K562 (cell line): ENCODE measurements at regions not wholly inside any gene's neighbourhood (a gene's known extent, or its start where the extent isn't known, plus 50 kb on each side); places are given as distances from the start of the nearest gene placed in this dataset.

Source experiments
- ATAC-seq: fragments of 200-7000 bp; cut with Tn5 transposase; 3 replicates; pipeline ENCODE4 v1.9.1; 2020; ENCODE audit warnings: moderate library complexity
- BruUV-seq: library from RNA; stranded (reverse); fragments of 400-500 nt; replicated peaks from 2 replicates; lab custom pipeline; 2021; lab: Mats Ljungman, UMichigan
- CTCF ChIA-PET: fragments of 300-600 bp; formaldehyde crosslinking; extraction: SDS; loops from one replicate; lab custom pipeline; 2021; ENCODE audit warnings: low intra/inter-chr PET ratio; lab: Yijun Ruan, JAX
- POLR2A ChIA-PET: fragments of 300-600, 350-650 bp; sonication (Branson Sonifier 250); formaldehyde crosslinking; extraction: SDS; loops from one replicate; lab custom pipeline; 2021; ENCODE audit warnings: antibody characterized with exemption, inconsistent platforms; lab: Yijun Ruan, JAX
- DNase-seq, 4 experiments: peaks; one replicate each; pipeline versions ENCODE4 v3.0.0 to v3.0.0-alpha.2; 2011 to 2018; ENCODE audit warnings: low spot score in 3 of 4, mixed read lengths in 3 of 4; ENCODE audit errors: extremely low read depth in 1 of 4
- FAIRE-seq: peaks from 2 replicates; lab custom pipeline; 2011; peaks lifted over from hg19 to GRCh38; lab: Jason Lieb, UNC
- H2AFZ ChIP-seq: 2 replicates; pipeline ENCODE4 v1.6.0; 2011; ENCODE audit warnings: low read depth, low read length, control low read depth, inconsistent platforms
- H3K27ac ChIP-seq: fragments of 200-600 bp; 3 replicates; pipeline ENCODE4 v1.8.0; 2011; ENCODE audit warnings: low read depth, mild to moderate bottlenecking, control low read depth, inconsistent platforms, low read length, moderate library complexity, mixed read lengths; ENCODE audit errors: extremely low read depth
- H3K27me3 ChIP-seq, 2 experiments: fragments of 300-600 bp in 1 of 2; 2 replicates in 1 of 2; 3 replicates in 1 of 2; pipeline versions ENCODE4 v1.6.0 to v1.8.0; 2011; ENCODE audit warnings: inconsistent platforms in 2 of 2, low read length in 2 of 2, mild to moderate bottlenecking in 1 of 2, mixed read lengths in 1 of 2, moderate library complexity in 1 of 2; ENCODE audit not compliant: control insufficient read depth in 2 of 2, insufficient read depth in 2 of 2
- H3K36me3 ChIP-seq: fragments of 300-600 bp; 3 replicates; pipeline ENCODE4 v1.8.0; 2011; ENCODE audit warnings: mild to moderate bottlenecking, low read length, inconsistent platforms; ENCODE audit not compliant: control insufficient read depth, insufficient read depth
- H3K4me1 ChIP-seq, 2 experiments: fragments of 200-600 bp in 1 of 2; replicated peaks in 1 of 2; 2 replicates in 1 of 2; 3 replicates in 1 of 2; pipeline versions ENCODE4 v1.5.1 to v1.8.0; 2011; ENCODE audit warnings: inconsistent platforms in 2 of 2, low read length in 2 of 2, mild to moderate bottlenecking in 1 of 2, mixed read lengths in 1 of 2, moderate library complexity in 1 of 2; ENCODE audit not compliant: control insufficient read depth in 2 of 2, insufficient read depth in 2 of 2
- H3K4me2 ChIP-seq: 2 replicates; pipeline ENCODE4 v1.6.1; 2011; ENCODE audit warnings: low read length, control low read depth, inconsistent platforms, mixed read lengths; ENCODE audit not compliant: insufficient read depth
- H3K4me3 ChIP-seq: fragments of 200-600 bp; sonication (generic), shearing (Covaris generic); 2 replicates; pipeline ENCODE4 v1.5.1; 2016; ENCODE audit warnings: control low read depth, inconsistent platforms
- H3K79me2 ChIP-seq: fragments of 200-600 bp; 3 replicates; pipeline ENCODE4 v1.8.0; 2011; ENCODE audit warnings: low read length, inconsistent platforms; ENCODE audit not compliant: control insufficient read depth, insufficient read depth
- H3K9ac ChIP-seq, 2 experiments: 2 replicates each; pipeline versions ENCODE4 v1.6.0 to v1.6.1; 2011; ENCODE audit warnings: low read depth in 2 of 2, low read length in 2 of 2, control low read depth in 1 of 2, inconsistent platforms in 1 of 2, mild to moderate bottlenecking in 1 of 2, mixed read lengths in 1 of 2; ENCODE audit not compliant: insufficient read depth in 1 of 2
- H3K9me1 ChIP-seq: one replicate; pipeline ENCODE4 v1.6.0; 2011; ENCODE audit warnings: inconsistent platforms, mild to moderate bottlenecking, low read length, moderate library complexity; ENCODE audit not compliant: control insufficient read depth, insufficient read depth
- H3K9me3 ChIP-seq: replicated peaks from 2 replicates; pipeline ENCODE4 v1.5.1; 2011; ENCODE audit warnings: low read depth, low read length, inconsistent platforms; ENCODE audit not compliant: control insufficient read depth, insufficient read depth
- H4K20me1 ChIP-seq: replicated peaks from 2 replicates; pipeline ENCODE4 v1.6.1; 2011; ENCODE audit warnings: low read length, inconsistent platforms, mixed read lengths; ENCODE audit not compliant: control insufficient read depth, insufficient read depth
- BRD9 ChIP-seq: fragments of 450-650 bp; IDR thresholded peaks from 2 replicates; pipeline ENCODE4 v1.6.1; 2018; ENCODE audit warnings: low read depth; ENCODE audit not compliant: partially characterized antibody
- CXXC5 ChIP-seq: fragments of 250-450 bp; sonication (Bioruptor Pico); IDR thresholded peaks from 2 replicates; pipeline ENCODE4 v1.8.0; 2022; ENCODE audit warnings: inconsistent platforms, mild to moderate bottlenecking, moderate library complexity
- GATAD2A ChIP-seq: fragments of 450-650 bp; IDR thresholded peaks from 2 replicates; pipeline ENCODE4 v1.6.1; 2017
- HMG20B ChIP-seq: fragments of 250-450 bp; sonication (Bioruptor Pico); IDR thresholded peaks from 2 replicates; pipeline ENCODE4 v1.5.0; 2021; ENCODE audit warnings: mild to moderate bottlenecking
- MYNN ChIP-seq, 2 experiments: sonication (generic); formaldehyde crosslinking in 1 of 2; IDR thresholded peaks; 2 replicates each; pipeline versions ENCODE4 v1.5.0 to v1.6.1; 2016 to 2020; ENCODE audit warnings: antibody characterized with exemption in 1 of 2, missing genetic modification reagents in 1 of 2
- NR2C1 ChIP-seq, 2 experiments: fragments of 450-650 bp; IDR thresholded peaks; 2 replicates each; pipeline ENCODE4 v1.6.1; 2017; ENCODE audit warnings: mild to moderate bottlenecking in 2 of 2, antibody characterized with exemption in 1 of 2, inconsistent platforms in 1 of 2, missing compliant biosample characterization in 1 of 2, missing genetic modification characterization in 1 of 2
- POLR3G ChIP-seq: IDR thresholded peaks from 2 replicates; pipeline ENCODE4 v1.6.1; 2011; ENCODE audit not compliant: insufficient read length, insufficient replicate concordance; ENCODE audit errors: extremely low read depth
- PPARD ChIP-seq: fragments of 250-450 bp; sonication (Bioruptor Pico); IDR thresholded peaks from 2 replicates; pipeline ENCODE4 v1.8.0; 2022; ENCODE audit warnings: inconsistent platforms, mild to moderate bottlenecking, moderate library complexity
- RBM39 ChIP-seq: fragments of 200-400 bp; formaldehyde crosslinking; optimal IDR thresholded peaks from 2 replicates; pipeline ENCODE3; 2018; ENCODE audit warnings: low read depth, low read length
- SETDB1 ChIP-seq: IDR thresholded peaks from one replicate; pipeline ENCODE4 v1.6.1; 2012; ENCODE audit warnings: low read length, control low read depth, inconsistent platforms
- STAT5A ChIP-seq: IDR thresholded peaks from 2 replicates; pipeline ENCODE4 v1.6.1; 2012; ENCODE audit warnings: low read length, inconsistent platforms, borderline replicate concordance
- ZNF24 ChIP-seq: fragments of 450-650 bp; IDR thresholded peaks from 2 replicates; pipeline ENCODE4 v1.6.1; 2016
- ZNF3 ChIP-seq: fragments of 250-450 bp; sonication (Bioruptor Pico); IDR thresholded peaks from 2 replicates; pipeline ENCODE4 v1.5.0; 2021; ENCODE audit warnings: mild to moderate bottlenecking, moderate library complexity
- ZNF830 ChIP-seq: fragments of 250-450 bp; sonication (Bioruptor Pico); IDR thresholded peaks from 2 replicates; pipeline ENCODE4 v1.5.0; 2021; ENCODE audit warnings: mild to moderate bottlenecking
- in situ Hi-C: fragments of 300-500 bp; cut with MboI; formaldehyde crosslinking; loops from 4 replicates; pipeline ENCODE4 v1.15.0; 2018; ENCODE audit warnings: inconsistent platforms, mixed read lengths
- intact Hi-C: fragments of 100-400 bp; cut with micrococcal nuclease; formaldehyde crosslinking; loops from 2 replicates; pipeline ENCODE4 v1.14.2; 2022
- TF ChIP-seq, protein P1 (sequence below): IDR thresholded peaks from 2 replicates; pipeline ENCODE4 v1.6.1; 2016; ENCODE audit warnings: missing genetic modification characterization, missing compliant biosample characterization
- TF ChIP-seq, protein P2 (sequence below): sonication (generic); formaldehyde crosslinking; IDR thresholded peaks from 2 replicates; pipeline ENCODE4 v1.8.0; 2022; ENCODE audit warnings: mild to moderate bottlenecking, missing genetic modification reagents, borderline replicate concordance
- TF ChIP-seq, protein P3 (sequence below): fragments of 150-350 bp; conservative IDR thresholded peaks from 2 replicates; pipeline ENCODE4 v1.6.1; 2014; ENCODE audit warnings: low read length

DNA sequence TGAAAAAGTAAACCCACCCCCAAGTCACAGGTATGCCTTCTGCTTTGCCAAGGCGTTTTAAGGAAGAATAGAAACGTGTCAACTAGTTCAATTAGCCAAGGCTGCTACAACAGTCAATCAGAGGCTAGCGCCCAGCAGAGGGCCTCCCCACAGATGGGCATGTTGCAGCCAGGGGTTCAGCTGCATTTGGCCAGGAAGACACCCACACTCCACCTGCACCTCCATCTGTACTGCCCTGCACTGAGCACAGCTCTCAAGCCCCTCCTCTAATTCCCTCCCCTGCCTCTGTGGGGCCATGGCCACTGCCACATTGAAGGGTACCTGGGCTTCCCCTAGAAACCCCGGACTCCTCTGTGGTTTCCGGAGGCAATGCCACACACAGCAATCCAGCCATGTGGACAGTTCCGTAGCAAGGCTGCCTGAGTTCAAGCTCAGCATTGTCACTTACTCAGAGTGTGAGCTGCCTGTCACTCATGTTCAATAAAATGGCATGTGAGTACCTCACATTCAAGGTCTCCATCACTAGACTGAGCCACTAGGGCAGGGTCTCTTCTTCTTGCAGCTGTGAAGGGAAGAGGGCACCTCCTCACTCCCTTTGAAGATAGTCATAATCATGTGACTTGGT is 248.4 kb downstream of the IRX2 start (continued):
- TF ChIP-seq, protein P1, sequence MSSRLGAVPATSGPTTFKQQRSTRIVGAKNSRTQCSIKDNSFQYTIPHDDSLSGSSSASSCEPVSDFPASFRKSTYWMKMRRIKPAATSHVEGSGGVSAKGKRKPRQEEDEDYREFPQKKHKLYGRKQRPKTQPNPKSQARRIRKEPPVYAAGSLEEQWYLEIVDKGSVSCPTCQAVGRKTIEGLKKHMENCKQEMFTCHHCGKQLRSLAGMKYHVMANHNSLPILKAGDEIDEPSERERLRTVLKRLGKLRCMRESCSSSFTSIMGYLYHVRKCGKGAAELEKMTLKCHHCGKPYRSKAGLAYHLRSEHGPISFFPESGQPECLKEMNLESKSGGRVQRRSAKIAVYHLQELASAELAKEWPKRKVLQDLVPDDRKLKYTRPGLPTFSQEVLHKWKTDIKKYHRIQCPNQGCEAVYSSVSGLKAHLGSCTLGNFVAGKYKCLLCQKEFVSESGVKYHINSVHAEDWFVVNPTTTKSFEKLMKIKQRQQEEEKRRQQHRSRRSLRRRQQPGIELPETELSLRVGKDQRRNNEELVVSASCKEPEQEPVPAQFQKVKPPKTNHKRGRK: no peak
- TF ChIP-seq CXXC5 (no peak), SETDB1 (no peak), ZNF24 (no peak), GATAD2A (no peak), STAT5A (no peak)
- TF ChIP-seq, protein P2, sequence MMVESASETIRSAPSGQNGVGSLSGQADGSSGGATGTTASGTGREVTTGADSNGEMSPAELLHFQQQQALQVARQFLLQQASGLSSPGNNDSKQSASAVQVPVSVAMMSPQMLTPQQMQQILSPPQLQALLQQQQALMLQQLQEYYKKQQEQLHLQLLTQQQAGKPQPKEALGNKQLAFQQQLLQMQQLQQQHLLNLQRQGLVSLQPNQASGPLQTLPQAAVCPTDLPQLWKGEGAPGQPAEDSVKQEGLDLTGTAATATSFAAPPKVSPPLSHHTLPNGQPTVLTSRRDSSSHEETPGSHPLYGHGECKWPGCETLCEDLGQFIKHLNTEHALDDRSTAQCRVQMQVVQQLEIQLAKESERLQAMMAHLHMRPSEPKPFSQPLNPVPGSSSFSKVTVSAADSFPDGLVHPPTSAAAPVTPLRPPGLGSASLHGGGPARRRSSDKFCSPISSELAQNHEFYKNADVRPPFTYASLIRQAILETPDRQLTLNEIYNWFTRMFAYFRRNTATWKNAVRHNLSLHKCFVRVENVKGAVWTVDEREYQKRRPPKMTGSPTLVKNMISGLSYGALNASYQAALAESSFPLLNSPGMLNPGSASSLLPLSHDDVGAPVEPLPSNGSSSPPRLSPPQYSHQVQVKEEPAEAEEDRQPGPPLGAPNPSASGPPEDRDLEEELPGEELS (CRISPR knock-in tag): no peak
- TF ChIP-seq, all 486 proteins: peak for 0

DNA sequence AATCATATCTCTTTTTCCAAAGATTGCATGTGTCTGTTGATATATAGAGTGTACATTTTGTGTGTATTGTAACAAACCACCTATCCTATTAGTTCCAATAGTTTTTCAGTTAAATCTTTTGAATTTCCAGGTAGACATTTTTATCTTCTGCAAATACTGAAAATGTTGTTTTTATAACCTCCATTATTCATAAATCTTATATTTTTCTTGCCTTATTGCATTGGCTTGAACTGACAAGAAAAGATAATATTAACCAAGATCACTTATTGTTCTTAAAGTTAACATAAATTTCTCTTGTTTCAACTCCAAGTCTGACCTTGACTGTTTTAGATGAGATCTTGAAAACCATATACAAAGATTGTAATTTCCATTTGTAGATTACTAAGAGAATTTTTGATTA is 251.6 kb downstream of the IRX2 start:
- Histone ChIP-seq H3K36me3 (no peaks in the 10 kb centered on the region), H3K4me3 (no peak overlapping the region), H3K4me1 (no peaks in the 10 kb centered on the region), H3K27ac (no peak overlapping the region), H3K9me1 (no peaks in the 10 kb centered on the region), H3K79me2 (no peaks in the 10 kb centered on the region), H3K9me3 (no peaks in the 10 kb centered on the region), H3K27me3 (no peaks in the 10 kb centered on the region), H2AFZ (no peak overlapping the region), H3K4me2 (no peak overlapping the region), H4K20me1 (no peaks in the 10 kb centered on the region), H3K9ac (no peak overlapping the region)
- intact Hi-C loops (no loop called here), in situ Hi-C loops (no loop called here)
- DNase-seq (no peak), ATAC-seq (no peak), FAIRE-seq (no peak)
- ChIA-PET POLR2A (no interaction called here), CTCF (no interaction called here)
- BruUV-seq: no TSS peak
- no peak for TF ChIP-seq POLR3G
- TF ChIP-seq, protein P3, sequence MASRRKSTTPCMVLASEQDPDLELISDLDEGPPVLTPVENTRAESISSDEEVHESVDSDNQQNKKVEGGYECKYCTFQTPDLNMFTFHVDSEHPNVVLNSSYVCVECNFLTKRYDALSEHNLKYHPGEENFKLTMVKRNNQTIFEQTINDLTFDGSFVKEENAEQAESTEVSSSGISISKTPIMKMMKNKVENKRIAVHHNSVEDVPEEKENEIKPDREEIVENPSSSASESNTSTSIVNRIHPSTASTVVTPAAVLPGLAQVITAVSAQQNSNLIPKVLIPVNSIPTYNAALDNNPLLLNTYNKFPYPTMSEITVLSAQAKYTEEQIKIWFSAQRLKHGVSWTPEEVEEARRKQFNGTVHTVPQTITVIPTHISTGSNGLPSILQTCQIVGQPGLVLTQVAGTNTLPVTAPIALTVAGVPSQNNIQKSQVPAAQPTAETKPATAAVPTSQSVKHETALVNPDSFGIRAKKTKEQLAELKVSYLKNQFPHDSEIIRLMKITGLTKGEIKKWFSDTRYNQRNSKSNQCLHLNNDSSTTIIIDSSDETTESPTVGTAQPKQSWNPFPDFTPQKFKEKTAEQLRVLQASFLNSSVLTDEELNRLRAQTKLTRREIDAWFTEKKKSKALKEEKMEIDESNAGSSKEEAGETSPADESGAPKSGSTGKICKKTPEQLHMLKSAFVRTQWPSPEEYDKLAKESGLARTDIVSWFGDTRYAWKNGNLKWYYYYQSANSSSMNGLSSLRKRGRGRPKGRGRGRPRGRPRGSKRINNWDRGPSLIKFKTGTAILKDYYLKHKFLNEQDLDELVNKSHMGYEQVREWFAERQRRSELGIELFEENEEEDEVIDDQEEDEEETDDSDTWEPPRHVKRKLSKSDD: no peak
- TF ChIP-seq RBM39: no peak
- no peak for TF ChIP-seq BRD9
- no peak for TF ChIP-seq PPARD (CRISPR knock-in tag)
- TF ChIP-seq ZNF830: no peak
- TF ChIP-seq NR2C1 (IDR thresholded peaks at IDR 0.05): no peak
- no peak for TF ChIP-seq NR2C1 (tag; IDR thresholded peaks at IDR 0.05)
- TF ChIP-seq MYNN (IDR thresholded peaks at IDR 0.05): no peak
- TF ChIP-seq MYNN (CRISPR knock-in tag; IDR thresholded peaks at IDR 0.05): no peak
- no peak for TF ChIP-seq HMG20B (CRISPR knock-in tag)
- no peak for TF ChIP-seq ZNF3 (CRISPR knock-in tag)
